Astrocyte (in vitro differentiated cells and primary cell): ENCODE measurements at regions not wholly inside any gene's neighbourhood (a gene's known extent, or its start where the extent isn't known, plus 50 kb on each side); places are given as distances from the start of the nearest gene placed in this dataset.

ENCODE experiments used
- EZH2 ChIP-seq: IDR thresholded peaks from 2 replicates; pipeline ENCODE4 v1.6.1; 2012; ENCODE audit warnings: mild to moderate bottlenecking, low read length, inconsistent platforms; ENCODE audit not compliant: insufficient read depth
- TF ChIP-seq, protein P1 (sequence below): IDR thresholded peaks from 2 replicates; pipeline ENCODE4 v1.5.1; 2011; ENCODE audit warnings: low read depth, mild to moderate bottlenecking, inconsistent platforms, low read length, moderate library complexity; ENCODE audit not compliant: insufficient read depth

DNA sequence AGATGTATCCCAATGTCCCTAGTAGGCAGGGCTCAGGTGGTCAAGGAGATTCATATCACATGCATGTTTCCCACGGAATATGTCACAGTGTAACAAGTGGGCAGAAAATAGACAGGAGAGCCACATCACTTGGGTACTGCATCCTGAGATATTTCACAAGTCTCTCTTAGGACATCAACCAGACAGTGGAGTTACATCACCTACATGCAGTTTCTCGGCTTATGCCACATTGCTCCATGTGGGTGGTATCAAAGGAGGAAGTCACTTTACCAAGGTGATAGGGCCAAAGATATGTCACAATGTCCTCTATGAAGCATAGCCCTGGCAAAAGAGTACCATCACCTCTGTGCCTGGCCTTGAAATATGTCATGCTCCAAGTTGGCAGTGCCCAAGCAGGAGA lies 1056.7 kb upstream of the AMELY start:
- TF ChIP-seq, protein P1, sequence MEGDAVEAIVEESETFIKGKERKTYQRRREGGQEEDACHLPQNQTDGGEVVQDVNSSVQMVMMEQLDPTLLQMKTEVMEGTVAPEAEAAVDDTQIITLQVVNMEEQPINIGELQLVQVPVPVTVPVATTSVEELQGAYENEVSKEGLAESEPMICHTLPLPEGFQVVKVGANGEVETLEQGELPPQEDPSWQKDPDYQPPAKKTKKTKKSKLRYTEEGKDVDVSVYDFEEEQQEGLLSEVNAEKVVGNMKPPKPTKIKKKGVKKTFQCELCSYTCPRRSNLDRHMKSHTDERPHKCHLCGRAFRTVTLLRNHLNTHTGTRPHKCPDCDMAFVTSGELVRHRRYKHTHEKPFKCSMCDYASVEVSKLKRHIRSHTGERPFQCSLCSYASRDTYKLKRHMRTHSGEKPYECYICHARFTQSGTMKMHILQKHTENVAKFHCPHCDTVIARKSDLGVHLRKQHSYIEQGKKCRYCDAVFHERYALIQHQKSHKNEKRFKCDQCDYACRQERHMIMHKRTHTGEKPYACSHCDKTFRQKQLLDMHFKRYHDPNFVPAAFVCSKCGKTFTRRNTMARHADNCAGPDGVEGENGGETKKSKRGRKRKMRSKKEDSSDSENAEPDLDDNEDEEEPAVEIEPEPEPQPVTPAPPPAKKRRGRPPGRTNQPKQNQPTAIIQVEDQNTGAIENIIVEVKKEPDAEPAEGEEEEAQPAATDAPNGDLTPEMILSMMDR, result no peak
- no peak for TF ChIP-seq EZH2
